ENCODE measurements at regions not wholly inside any gene's neighbourhood (a gene's known extent, or its start where the extent isn't known, plus 50 kb on each side); places are given as distances from the start of the nearest gene placed in this dataset.

GRCh38 chr10:113491967-113492565, 60.8 kb upstream of the HABP2 start:
- TF ChIP-seq POLR2AphosphoS5 (IDR thresholded peaks at IDR 0.05; ENCODE audit: low read depth, low read length) (no peak), POLR2A (IDR thresholded peaks at IDR 0.05; ENCODE audit: low read depth, low read length) (no peak), TAF1 (IDR thresholded peaks at IDR 0.05; ENCODE audit: borderline replicate concordance, low read depth, low read length) (no peak)

Data from GM12892 (cell line).